Transverse colon (tissue), 4 donors: ENCODE measurements at regions not wholly inside any gene's neighbourhood (a gene's known extent, or its start where the extent isn't known, plus 50 kb on each side); places are given as distances from the start of the nearest gene placed in this dataset.

ENCODE experiments used
- EP300 ChIP-seq: sonication (generic); formaldehyde crosslinking; IDR thresholded peaks from one replicate; pipeline ENCODE4 v1.6.1; 2017; ENCODE audit warnings: antibody characterized with exemption, low read depth
- POLR2A ChIP-seq: fragments of 450-650 bp; IDR thresholded peaks from one replicate; pipeline ENCODE4 v1.6.1; 2016; ENCODE audit warnings: antibody characterized with exemption, mild to moderate bottlenecking, moderate library complexity
- POLR2AphosphoS5 ChIP-seq, 3 donors: sonication (generic); formaldehyde crosslinking; IDR thresholded peaks; one replicate each; pipeline ENCODE4 v1.6.1; 2016; ENCODE audit warnings: antibody characterized with exemption in 3 of 3
- TF ChIP-seq, protein P1 (sequence below), 5 experiments: fragments of 200-600 bp in 3 of 5; fragments of 450-650 bp in 2 of 5; sonication (generic) in 3 of 5; IDR thresholded peaks; 1 replicate in 2 of 5; 2 replicates in 3 of 5; pipeline ENCODE4 v1.5.1; 2016 to 2017; ENCODE audit warnings: antibody characterized with exemption in 5 of 5, inconsistent platforms in 3 of 5, mild to moderate bottlenecking in 2 of 5, moderate library complexity in 1 of 5

DNA sequence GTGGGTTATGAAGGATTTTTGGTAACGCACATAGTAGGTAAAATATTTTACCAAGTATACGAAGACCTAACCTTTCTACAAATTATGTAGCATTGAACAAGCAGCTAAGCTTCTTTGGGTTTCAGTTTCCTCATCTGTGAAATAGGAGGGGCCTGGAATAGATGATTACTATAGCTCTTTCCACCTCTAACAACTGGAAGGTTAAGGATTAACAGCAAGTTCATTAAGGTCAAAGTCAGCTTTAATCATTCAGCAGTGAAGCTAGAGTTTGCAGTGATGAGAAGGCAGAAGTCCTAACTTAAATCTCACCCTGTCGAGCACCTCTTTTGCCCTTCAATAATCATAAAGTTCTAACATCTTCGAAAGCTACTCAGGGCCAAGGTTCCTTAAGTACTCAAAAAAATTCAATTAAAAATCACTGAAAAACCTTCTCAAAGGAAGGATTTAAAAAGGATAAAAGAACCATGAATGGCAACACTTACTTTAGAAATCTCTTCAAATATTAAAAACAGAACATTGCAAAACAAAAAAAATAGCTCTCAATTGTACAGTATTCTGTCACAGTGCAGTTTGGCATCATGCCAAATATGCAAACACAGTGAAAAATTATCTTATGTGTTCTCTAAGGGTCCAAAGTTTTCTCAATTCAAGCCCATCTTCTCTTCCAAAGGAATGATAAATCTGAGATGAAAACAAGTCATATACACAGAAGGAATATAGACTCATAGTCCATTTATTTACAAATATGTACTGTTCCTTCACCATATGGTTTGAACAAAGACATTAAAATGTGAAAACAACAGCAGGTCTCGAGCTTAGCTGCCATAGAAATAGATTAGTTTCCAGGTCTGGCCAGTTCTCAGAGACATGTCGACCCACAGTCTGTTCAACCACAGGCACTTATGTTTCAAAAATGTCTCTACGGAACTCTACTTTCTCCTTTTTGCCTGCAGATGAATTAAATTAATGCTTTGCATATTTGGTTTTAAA lies 152.0 kb upstream of the SLC13A1 start:
- TF ChIP-seq, protein P1, sequence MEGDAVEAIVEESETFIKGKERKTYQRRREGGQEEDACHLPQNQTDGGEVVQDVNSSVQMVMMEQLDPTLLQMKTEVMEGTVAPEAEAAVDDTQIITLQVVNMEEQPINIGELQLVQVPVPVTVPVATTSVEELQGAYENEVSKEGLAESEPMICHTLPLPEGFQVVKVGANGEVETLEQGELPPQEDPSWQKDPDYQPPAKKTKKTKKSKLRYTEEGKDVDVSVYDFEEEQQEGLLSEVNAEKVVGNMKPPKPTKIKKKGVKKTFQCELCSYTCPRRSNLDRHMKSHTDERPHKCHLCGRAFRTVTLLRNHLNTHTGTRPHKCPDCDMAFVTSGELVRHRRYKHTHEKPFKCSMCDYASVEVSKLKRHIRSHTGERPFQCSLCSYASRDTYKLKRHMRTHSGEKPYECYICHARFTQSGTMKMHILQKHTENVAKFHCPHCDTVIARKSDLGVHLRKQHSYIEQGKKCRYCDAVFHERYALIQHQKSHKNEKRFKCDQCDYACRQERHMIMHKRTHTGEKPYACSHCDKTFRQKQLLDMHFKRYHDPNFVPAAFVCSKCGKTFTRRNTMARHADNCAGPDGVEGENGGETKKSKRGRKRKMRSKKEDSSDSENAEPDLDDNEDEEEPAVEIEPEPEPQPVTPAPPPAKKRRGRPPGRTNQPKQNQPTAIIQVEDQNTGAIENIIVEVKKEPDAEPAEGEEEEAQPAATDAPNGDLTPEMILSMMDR (IDR thresholded peaks at IDR 0.05), result no peak
- TF ChIP-seq POLR2A (no peak), EP300 (no peak), POLR2AphosphoS5 (IDR thresholded peaks at IDR 0.05) (no peak)
